HepG2 (cell line): ENCODE measurements at regions not wholly inside any gene's neighbourhood (a gene's known extent, or its start where the extent isn't known, plus 50 kb on each side); places are given as distances from the start of the nearest gene placed in this dataset.

ENCODE experiments used
- ATAC-seq: fragments of 200-7000 bp; cut with Tn5 transposase; 3 replicates; pipeline ENCODE4 v1.9.1; 2020; ENCODE audit warnings: mild to moderate bottlenecking, moderate library complexity
- BruUV-seq: library from RNA; stranded (reverse); fragments of 400-500 nt; replicated peaks from 2 replicates; lab custom pipeline; 2021; lab: Mats Ljungman, UMichigan
- CTCF ChIA-PET: fragments of 300-600 bp; formaldehyde crosslinking; extraction: SDS; loops from one replicate; lab custom pipeline; 2021; ENCODE audit warnings: low total read pairs, inconsistent platforms, low intra/inter-chr PET ratio; lab: Yijun Ruan, JAX
- POLR2A ChIA-PET: fragments of 350-600 bp; sonication (Branson Sonifier 250); formaldehyde crosslinking; loops from one replicate; lab custom pipeline; 2020; ENCODE audit warnings: antibody characterized with exemption, inconsistent platforms; lab: Yijun Ruan, JAX
- DNase-seq: peaks from one replicate; pipeline ENCODE4 v3.0.0-alpha.2; 2015; ENCODE audit warnings: low spot score
- FAIRE-seq: peaks from 3 replicates; lab custom pipeline; 2011; peaks lifted over from hg19 to GRCh38; lab: Jason Lieb, UNC
- H2AFZ ChIP-seq: one replicate; pipeline ENCODE4 v1.6.1; 2011; ENCODE audit warnings: low read length, inconsistent platforms
- H3K27ac ChIP-seq: fragments of 300-600 bp; 3 replicates; pipeline ENCODE4 v1.8.0; 2011; ENCODE audit warnings: mixed run types, mild to moderate bottlenecking, mixed read lengths, low read length, inconsistent platforms; ENCODE audit not compliant: insufficient read depth; ENCODE audit errors: extremely low read length
- H3K27me3 ChIP-seq, 2 experiments: fragments of 200-600 bp in 1 of 2; 2 replicates in 1 of 2; 3 replicates in 1 of 2; pipeline versions ENCODE4 v1.6.0 to v1.8.0; 2011; ENCODE audit warnings: low read length in 2 of 2, mild to moderate bottlenecking in 2 of 2, moderate library complexity in 2 of 2, inconsistent platforms in 1 of 2; ENCODE audit not compliant: insufficient read depth in 2 of 2, control insufficient read depth in 1 of 2
- H3K36me3 ChIP-seq, 2 experiments: fragments of 200-600 bp in 1 of 2; replicated peaks in 1 of 2; 2 replicates in 1 of 2; 3 replicates in 1 of 2; pipeline versions ENCODE4 v1.5.1 to v1.8.0; 2011; ENCODE audit warnings: low read length in 2 of 2, inconsistent platforms in 1 of 2; ENCODE audit not compliant: insufficient read depth in 2 of 2, control insufficient read depth in 1 of 2
- H3K4me1 ChIP-seq: 2 replicates; pipeline ENCODE4 v1.5.1; 2012; ENCODE audit warnings: low read length, inconsistent platforms; ENCODE audit not compliant: insufficient read depth
- H3K4me2 ChIP-seq: 2 replicates; pipeline ENCODE4 v1.6.0; 2011; ENCODE audit warnings: low read depth, low read length, inconsistent platforms
- H3K4me3 ChIP-seq, 3 experiments: fragments of 200-600 bp in 1 of 3; sonication (generic), shearing (Covaris generic) in 1 of 3; replicated peaks in 1 of 3; 2 replicates each; pipeline ENCODE4 v1.5.1; 2011 to 2016; ENCODE audit warnings: low read length in 3 of 3, inconsistent platforms in 2 of 3, low read depth in 2 of 3, mild to moderate bottlenecking in 2 of 3, control low read depth in 1 of 3, mixed read lengths in 1 of 3; ENCODE audit not compliant: insufficient read depth in 1 of 3
- H3K79me2 ChIP-seq: one replicate; pipeline ENCODE4 v1.6.1; 2011; ENCODE audit warnings: low read length, inconsistent platforms; ENCODE audit not compliant: insufficient read depth
- H3K9ac ChIP-seq: 2 replicates; pipeline ENCODE4 v1.6.0; 2011; ENCODE audit warnings: mild to moderate bottlenecking, low read depth, low read length, inconsistent platforms; ENCODE audit not compliant: insufficient read depth
- H3K9me3 ChIP-seq: 2 replicates; pipeline ENCODE4 v1.5.1; 2012; ENCODE audit warnings: mild to moderate bottlenecking, low read length
- H4K20me1 ChIP-seq: 2 replicates; pipeline ENCODE4 v1.6.0; 2011; ENCODE audit warnings: inconsistent platforms, mild to moderate bottlenecking, low read length, moderate library complexity; ENCODE audit not compliant: insufficient read depth
- ATF7 ChIP-seq, 2 experiments: fragments of 450-650 bp in 1 of 2; sonication (generic) in 1 of 2; formaldehyde crosslinking in 1 of 2; IDR thresholded peaks; 2 replicates each; pipeline versions ENCODE4 v1.4.0 to v1.6.1; 2016 to 2020; ENCODE audit warnings: antibody characterized with exemption in 1 of 2, mild to moderate bottlenecking in 1 of 2, missing genetic modification reagents in 1 of 2
- HNF1B ChIP-seq: sonication (generic); formaldehyde crosslinking; IDR thresholded peaks from 2 replicates; pipeline ENCODE4 v1.5.1; 2020; ENCODE audit warnings: mild to moderate bottlenecking, moderate library complexity, missing genetic modification reagents
- MAF1 ChIP-seq: sonication (generic); formaldehyde crosslinking; IDR thresholded peaks from 2 replicates; pipeline ENCODE4 v1.5.0; 2020; ENCODE audit warnings: missing genetic modification reagents, borderline replicate concordance
- MEIS2 ChIP-seq: sonication (generic); formaldehyde crosslinking; IDR thresholded peaks from 2 replicates; pipeline ENCODE4 v1.9.0; 2021; ENCODE audit warnings: mild to moderate bottlenecking, missing genetic modification reagents
- MXD3 ChIP-seq: IDR thresholded peaks from 2 replicates; pipeline ENCODE4 v1.6.1; 2016; ENCODE audit warnings: mild to moderate bottlenecking, missing biosample characterization, missing genetic modification reagents
- NPAS2 ChIP-seq: sonication (generic); formaldehyde crosslinking; IDR thresholded peaks from 2 replicates; pipeline ENCODE4 v1.8.0; 2022; ENCODE audit warnings: mild to moderate bottlenecking, missing genetic modification reagents, borderline replicate concordance
- PHF21A ChIP-seq: sonication (generic); formaldehyde crosslinking; IDR thresholded peaks from 2 replicates; pipeline ENCODE4 v1.5.0; 2020; ENCODE audit warnings: mild to moderate bottlenecking, missing genetic modification reagents
- RBAK ChIP-seq: sonication (generic); formaldehyde crosslinking; IDR thresholded peaks from 2 replicates; pipeline ENCODE4 v1.5.1; 2020; ENCODE audit warnings: mild to moderate bottlenecking, missing genetic modification reagents
- REL ChIP-seq: sonication (generic); formaldehyde crosslinking; conservative IDR thresholded peaks from 2 replicates; pipeline ENCODE4 v1.8.0; 2022; ENCODE audit warnings: mild to moderate bottlenecking, missing genetic modification reagents, moderate library complexity
- SMAD3 ChIP-seq: sonication (generic); formaldehyde crosslinking; IDR thresholded peaks from 2 replicates; pipeline ENCODE4 v1.4.0; 2020; ENCODE audit warnings: missing genetic modification reagents
- USF2 ChIP-seq, 2 experiments: sonication (generic) in 1 of 2; formaldehyde crosslinking in 1 of 2; IDR thresholded peaks; 2 replicates each; pipeline versions ENCODE4 v1.5.1 to v1.6.1; 2011 to 2020; ENCODE audit warnings: borderline replicate concordance in 1 of 2, low read depth in 1 of 2, low read length in 1 of 2, mild to moderate bottlenecking in 1 of 2, missing genetic modification reagents in 1 of 2, moderate library complexity in 1 of 2
- ZNF563 ChIP-seq: sonication (generic); formaldehyde crosslinking; IDR thresholded peaks from 2 replicates; pipeline ENCODE4 v1.8.0; 2022; ENCODE audit warnings: mild to moderate bottlenecking, moderate library complexity, missing genetic modification reagents
- WGBS: methylation state at CpG from one replicate; pipeline ENCODE4 v1.1.6; 2017; ENCODE audit warnings: low lambda C conversion rate; 5-methylcytosine and 5-hydroxymethylcytosine counted together
- in situ Hi-C: cut with HindIII; loops from 2 replicates; pipeline ENCODE4 v1.10.0; 2017; ENCODE audit warnings: low pct_unique_long_range_greater_than_20kb; ENCODE audit not compliant: extremely low pct_ligation_motif_present
- intact Hi-C: fragments of 100-400 bp; cut with micrococcal nuclease; formaldehyde crosslinking; loops from one replicate; pipeline ENCODE4 v1.10.0; 2022; ENCODE audit not compliant: unreplicated experiment

- FAIRE-seq (no peak), ATAC-seq (no peak)
- intact Hi-C loops = loop anchor here (5.0 kb wide), 1 partner anchor 432 kb away; no protein-coding TSS in a partner anchor
- Histone ChIP-seq H3K36me3 (no peaks in the 10 kb centered on the region), H3K4me1 (no peaks in the 10 kb centered on the region), H3K9ac (no peak overlapping the region), H3K79me2 (no peaks in the 10 kb centered on the region), H3K27me3 (no peaks in the 10 kb centered on the region)
- BruUV-seq = no TSS peak
- POLR2A ChIA-PET = no interaction called here
- no peak for TF ChIP-seq ATF7 (IDR thresholded peaks at IDR 0.05)
- no peak for TF ChIP-seq ATF7 (CRISPR knock-in tag; IDR thresholded peaks at IDR 0.05)
- no peak for TF ChIP-seq ZNF563 (CRISPR knock-in tag)
- TF ChIP-seq, all 625 proteins: peak for 0
- H3K4me3 ChIP-seq = no peak overlapping the region
- no peak overlapping the region for H3K4me2 ChIP-seq
- no peak overlapping the region for H3K27ac ChIP-seq
- H2AFZ ChIP-seq = no peak overlapping the region
- peaks cover 47% of the 10 kb centered on the region for H3K9me3 ChIP-seq
- DNase-seq = no peak
- no peaks in the 10 kb centered on the region for H4K20me1 ChIP-seq
- WGBS = 2% methylated on average over 2 of the region's 2 CpGs
- CTCF ChIA-PET = no interaction called here
- in situ Hi-C loops = no loop called here
Measured at GRCh38 chr6:140490081-140490480, 1115.6 kb upstream of the CITED2 start.

GRCh38 chr6:140487586-140487985 lies 1113.1 kb upstream of the CITED2 start:
- Histone ChIP-seq H3K4me3 (no peak overlapping the region), H4K20me1 (no peaks in the 10 kb centered on the region), H3K27me3 (no peaks in the 10 kb centered on the region), H3K36me3 (no peaks in the 10 kb centered on the region), H3K4me2 (no peak overlapping the region), H3K27ac (no peak overlapping the region), H3K9me3 (peaks cover 38% of the 10 kb centered on the region), H3K79me2 (no peaks in the 10 kb centered on the region), H2AFZ (no peak overlapping the region), H3K9ac (no peak overlapping the region), H3K4me1 (no peaks in the 10 kb centered on the region)
- FAIRE-seq (no peak), ATAC-seq (no peak), DNase-seq (no peak)
- WGBS = 2% methylated on average over 2 of the region's 2 CpGs
- in situ Hi-C loops = no loop called here
- ChIA-PET POLR2A (no interaction called here), CTCF (no interaction called here)
- no TSS peak for BruUV-seq
- intact Hi-C loops = no loop called here
- TF ChIP-seq PHF21A (CRISPR knock-in tag) = no peak
- no peak for TF ChIP-seq HNF1B (CRISPR knock-in tag)
- TF ChIP-seq USF2 (IDR thresholded peaks at IDR 0.05; ENCODE audit: low read depth, low read length) = no peak
- no peak for TF ChIP-seq USF2 (CRISPR knock-in tag; IDR thresholded peaks at IDR 0.05; ENCODE audit: borderline replicate concordance)
- TF ChIP-seq SMAD3 (CRISPR knock-in tag) = no peak
- no peak for TF ChIP-seq MAF1 (CRISPR knock-in tag)
- no peak for TF ChIP-seq MEIS2 (CRISPR knock-in tag)
- TF ChIP-seq RBAK = no peak
- TF ChIP-seq NPAS2 (CRISPR knock-in tag) = no peak
- TF ChIP-seq REL (CRISPR knock-in tag) = no peak
- no peak for TF ChIP-seq MXD3
